GM23248 (cell line): ENCODE measurements at regions not wholly inside any gene's neighbourhood (a gene's known extent, or its start where the extent isn't known, plus 50 kb on each side); places are given as distances from the start of the nearest gene placed in this dataset.
A peak's percentile ranks its signal among the peaks of the same experiment; 100 is the strongest.

Experiments used
- DNase-seq: peaks from one replicate; pipeline ENCODE4 v3.0.0-alpha.2; 2015
- H2AFZ ChIP-seq: fragments of 200-600 bp; sonication (generic); 2 replicates; pipeline ENCODE4 v1.6.1; 2016; ENCODE audit warnings: antibody characterized with exemption
- H3F3A ChIP-seq: fragments of 200-600 bp; sonication (generic); 2 replicates; pipeline ENCODE4 v1.6.1; 2016; ENCODE audit warnings: mild to moderate bottlenecking, antibody characterized with exemption, mixed run types; ENCODE audit not compliant: insufficient read depth
- H3K27ac ChIP-seq: fragments of 200-600 bp; sonication (generic); 2 replicates; pipeline ENCODE4 v1.5.1; 2016; ENCODE audit warnings: mild to moderate bottlenecking
- H3K27me3 ChIP-seq: fragments of 200-600 bp; sonication (generic); replicated peaks from 2 replicates; pipeline ENCODE4 v1.6.1; 2016; ENCODE audit warnings: mild to moderate bottlenecking; ENCODE audit not compliant: insufficient read depth
- H3K36me3 ChIP-seq: fragments of 200-600 bp; sonication (generic); 2 replicates; pipeline ENCODE4 v1.6.1; 2016; ENCODE audit warnings: low read depth, mild to moderate bottlenecking
- H3K4me1 ChIP-seq: fragments of 200-600 bp; sonication (generic); 2 replicates; pipeline ENCODE4 v1.6.1; 2016; ENCODE audit warnings: mild to moderate bottlenecking; ENCODE audit not compliant: insufficient read depth
- H3K4me2 ChIP-seq: fragments of 200-600 bp; sonication (generic); one replicate; pipeline ENCODE4 v1.6.1; 2016; ENCODE audit warnings: mild to moderate bottlenecking; ENCODE audit not compliant: unreplicated experiment
- H3K4me3 ChIP-seq: fragments of 200-600 bp; sonication (generic); 2 replicates; pipeline ENCODE4 v1.5.1; 2016; ENCODE audit warnings: mild to moderate bottlenecking
- H3K79me2 ChIP-seq: fragments of 200-600 bp; sonication (generic); 2 replicates; pipeline ENCODE4 v1.6.1; 2016; ENCODE audit warnings: mild to moderate bottlenecking; ENCODE audit not compliant: insufficient read depth
- H3K9ac ChIP-seq: fragments of 200-600 bp; sonication (generic); 2 replicates; pipeline ENCODE4 v1.6.1; 2016; ENCODE audit warnings: mild to moderate bottlenecking
- H3K9me2 ChIP-seq: fragments of 200-600 bp; sonication (generic); 2 replicates; pipeline ENCODE4 v1.6.1; 2016; ENCODE audit warnings: mixed run types, mild to moderate bottlenecking, moderate library complexity; ENCODE audit not compliant: insufficient read depth
- H3K9me3 ChIP-seq: fragments of 200-600 bp; sonication (generic); one replicate; pipeline ENCODE4 v1.6.1; 2017; ENCODE audit warnings: low read depth
- H4K20me1 ChIP-seq: fragments of 200-600 bp; sonication (generic); 2 replicates; pipeline ENCODE4 v1.6.0; 2016; ENCODE audit not compliant: insufficient read depth
- EZH2 ChIP-seq: fragments of 200-600 bp; sonication (generic); IDR thresholded peaks from 2 replicates; pipeline ENCODE4 v1.6.1; 2018; ENCODE audit warnings: antibody characterized with exemption, mild to moderate bottlenecking; ENCODE audit not compliant: insufficient read depth, poor library complexity, severe bottlenecking
- EZH2phosphoT487 ChIP-seq: fragments of 200-600 bp; sonication (generic); IDR thresholded peaks from 2 replicates; pipeline ENCODE4 v1.6.1; 2018; ENCODE audit warnings: antibody characterized with exemption, moderate library complexity, mild to moderate bottlenecking, low read depth; ENCODE audit not compliant: insufficient read depth
- WGBS, 2 experiments: methylation state at CpG; one replicate each; pipeline ENCODE4 v1.1.6; 2015 to 2017; ENCODE audit warnings: low lambda C conversion rate in 2 of 2, low coverage in 1 of 2; ENCODE audit errors: missing lambda C conversion rate in 2 of 2; 5-methylcytosine and 5-hydroxymethylcytosine counted together
- in situ Hi-C: fragments of 300-500 bp; cut with MboI; formaldehyde crosslinking; loops from 2 replicates; pipeline ENCODE4 v1.15.0; 2020

DNA sequence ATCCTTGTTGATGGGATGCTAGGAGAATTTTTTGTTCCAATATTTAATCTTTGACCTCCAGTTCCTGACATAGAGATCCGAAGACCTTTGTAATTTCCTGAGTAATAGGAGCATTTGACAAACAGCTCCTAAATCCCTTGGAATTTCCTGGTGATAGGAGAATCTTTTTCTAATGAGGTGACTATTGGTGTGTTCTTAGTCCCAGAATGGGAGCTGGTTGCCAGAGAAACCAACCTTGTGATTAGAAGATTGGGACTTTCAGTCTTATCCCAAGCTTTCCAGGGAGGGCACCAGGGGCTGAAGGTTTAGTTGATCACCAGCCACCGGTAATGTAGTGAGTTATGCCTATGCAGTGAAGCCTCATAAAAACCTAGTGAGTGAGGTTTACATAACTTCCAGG, 170.9 kb downstream of the KDM5D start:
- 90 to 96% methylated on average over 2 of the region's 2 CpGs for WGBS, 2 experiments
- Histone ChIP-seq H3F3A (no peaks in the 10 kb centered on the region), H3K27ac (no peak overlapping the region), H3K27me3 (no peaks in the 10 kb centered on the region), H2AFZ (no peak overlapping the region), H3K4me2 (no peak overlapping the region), H3K9me3 (no peaks in the 10 kb centered on the region), H3K36me3 (no peaks in the 10 kb centered on the region), H3K9ac (no peak overlapping the region), H3K4me3 (no peak overlapping the region), H3K4me1 (0 out of 2 replicates have a peak, but pooled peaks cover 9% of the 10 kb centered on the region), H3K79me2 (peaks cover 75% of the 10 kb centered on the region), H3K9me2 (no peaks in the 10 kb centered on the region), H4K20me1 (no peaks in the 10 kb centered on the region)
- TF ChIP-seq EZH2phosphoT487 (no peak), EZH2 (no peak)
- in situ Hi-C loops: loop anchor here (25.0 kb wide), 1 partner anchor 139 kb away; no protein-coding TSS in a partner anchor
- no peak for DNase-seq

DNA sequence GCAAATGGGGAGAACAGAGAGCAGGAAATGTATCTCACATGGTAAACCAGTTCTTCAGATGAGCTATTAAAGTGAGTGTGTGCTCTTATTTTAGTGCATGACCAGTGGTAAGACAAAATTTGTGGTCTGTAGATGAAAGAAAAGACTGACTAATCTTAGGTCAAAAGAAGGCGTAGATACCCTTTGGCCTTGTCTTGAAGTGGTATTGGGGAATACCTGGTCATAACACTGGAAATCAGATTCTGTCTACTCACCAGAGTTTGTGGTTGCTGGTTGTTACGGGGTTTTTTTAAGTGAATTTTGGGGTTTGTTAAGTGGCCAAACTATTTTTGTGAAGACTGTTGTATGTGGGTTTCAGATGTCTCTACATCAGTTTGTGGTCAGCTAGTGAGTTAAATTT, 173.5 kb downstream of the KDM5D start:
- Histone ChIP-seq H3K9me3 (no peaks in the 10 kb centered on the region), H3K4me1 (0 out of 2 replicates have a peak, but pooled peaks cover 9% of the 10 kb centered on the region), H3K4me2 (no peak overlapping the region), H3K36me3 (no peaks in the 10 kb centered on the region), H3K27ac (no peak overlapping the region), H3K9me2 (no peaks in the 10 kb centered on the region), H3K79me2 (peaks cover 81% of the 10 kb centered on the region), H3K9ac (no peak overlapping the region), H2AFZ (no peak overlapping the region), H3F3A (0 out of 2 replicates have a peak, but pooled peaks cover 3% of the 10 kb centered on the region), H4K20me1 (no peaks in the 10 kb centered on the region), H3K4me3 (no peak overlapping the region), H3K27me3 (no peaks in the 10 kb centered on the region)
- 100% methylated on average over 2 of the region's 2 CpGs for WGBS, 2 experiments
- TF ChIP-seq EZH2 (no peak), EZH2phosphoT487 (no peak)
- in situ Hi-C loops: loop anchor here (25.0 kb wide), 1 partner anchor 141 kb away; no protein-coding TSS in a partner anchor
- no peak for DNase-seq

DNA sequence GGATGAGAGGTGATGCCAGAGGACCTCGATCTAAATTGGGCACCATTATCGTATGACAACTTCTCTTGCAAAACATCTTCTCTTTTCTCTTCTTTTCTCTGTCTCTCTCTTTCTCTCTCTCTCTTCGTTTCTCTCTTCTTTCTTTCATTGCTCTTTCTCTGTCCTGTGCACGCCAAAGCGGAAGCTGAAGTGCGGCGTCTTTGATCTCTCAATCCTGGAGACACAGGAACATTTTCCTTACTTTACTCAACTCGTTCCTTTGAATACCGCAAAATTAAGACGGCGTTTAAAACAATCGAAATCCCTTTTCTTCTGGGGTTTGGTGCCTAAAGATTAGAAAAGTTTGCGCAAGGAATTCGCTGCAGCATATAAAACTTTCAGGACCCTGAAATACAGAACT, 176.6 kb downstream of the KDM5D start:
- Histone ChIP-seq H3K27ac (peak overlapping the region; percentile 75), H3F3A (0 out of 2 replicates have a peak, but pooled peaks cover 3% of the 10 kb centered on the region), H4K20me1 (no peaks in the 10 kb centered on the region), H3K4me2 (peak overlapping the region; percentile 97), H3K4me1 (0 out of 2 replicates have a peak, but pooled peaks cover 9% of the 10 kb centered on the region), H3K9ac (peak overlapping the region; percentile 84), H3K36me3 (no peaks in the 10 kb centered on the region), H2AFZ (peak overlapping the region; percentile 97), H3K9me3 (no peaks in the 10 kb centered on the region), H3K79me2 (peaks cover 52% of the 10 kb centered on the region), H3K27me3 (no peaks in the 10 kb centered on the region), H3K4me3 (peak overlapping the region; percentile 87), H3K9me2 (no peaks in the 10 kb centered on the region)
- in situ Hi-C loops: loop anchor here (25.0 kb wide), 1 partner anchor 144 kb away; no protein-coding TSS in a partner anchor
- DNase-seq: peak; percentile 67
- no peak for TF ChIP-seq EZH2phosphoT487
- TF ChIP-seq EZH2: no peak
- 0 to 1% methylated on average over 12 to 14 of the region's 14 CpGs for WGBS, 2 experiments

DNA sequence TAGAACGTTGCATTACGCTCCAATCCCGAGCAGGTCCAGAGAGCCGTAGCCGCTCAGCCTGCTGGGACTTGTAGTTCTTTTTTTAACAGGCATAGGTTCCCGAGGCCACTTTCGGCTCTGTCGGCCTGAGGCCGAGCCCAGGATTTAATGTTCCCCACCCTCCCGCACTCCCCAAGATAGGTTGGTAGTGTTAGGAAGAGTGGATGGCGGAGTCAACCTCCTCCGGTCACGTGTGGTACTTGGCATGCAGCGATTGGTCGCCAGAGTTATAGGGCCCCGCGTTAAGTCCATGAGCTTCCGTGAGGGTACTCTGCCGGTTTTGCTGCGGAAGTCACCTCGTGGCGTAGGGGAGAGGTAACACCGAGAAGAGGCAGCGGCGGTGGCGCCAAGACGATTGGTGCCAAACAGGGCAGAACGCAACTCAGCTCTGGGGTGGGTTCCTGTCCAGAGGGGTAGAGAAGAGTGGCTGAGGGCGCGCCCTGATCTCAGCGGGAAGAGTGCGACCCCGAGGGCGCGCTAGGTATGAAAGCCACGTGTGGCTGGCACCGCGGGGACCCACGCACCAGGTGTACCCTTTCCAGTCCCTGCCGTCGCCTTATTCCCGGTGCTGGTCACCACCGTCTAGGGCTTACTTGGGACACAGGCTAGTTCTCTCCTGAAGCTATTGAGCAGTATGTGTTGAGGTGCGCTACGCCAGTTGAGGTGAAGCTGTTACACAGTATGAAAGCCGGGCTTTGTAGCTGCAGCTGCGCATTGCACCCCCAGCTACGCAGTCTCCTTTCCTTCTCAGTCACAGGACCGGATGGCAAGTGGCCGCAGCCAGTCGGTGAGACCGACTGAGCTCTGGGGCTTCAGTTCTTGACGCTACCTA, 177.2 kb downstream of the KDM5D start:
- no peaks in the 10 kb centered on the region for H3K9me3 ChIP-seq
- H3K27ac ChIP-seq: peak overlapping the region; percentile 75
- TF ChIP-seq EZH2phosphoT487 (no peak), EZH2 (no peak)
- 0 out of 2 replicates have a peak, but pooled peaks cover 3% of the 10 kb centered on the region for H3F3A ChIP-seq
- H2AFZ ChIP-seq: peak overlapping the region; percentile 97
- H3K36me3 ChIP-seq: no peaks in the 10 kb centered on the region
- no peaks in the 10 kb centered on the region for H4K20me1 ChIP-seq
- WGBS, 2 experiments: 0 to 3% methylated on average over 21 to 34 of the region's 53 CpGs
- H3K27me3 ChIP-seq: no peaks in the 10 kb centered on the region
- H3K79me2 ChIP-seq: peaks cover 46% of the 10 kb centered on the region
- H3K4me3 ChIP-seq: peak overlapping the region; percentile 87
- H3K4me2 ChIP-seq: peak overlapping the region; percentile 97
- no peaks in the 10 kb centered on the region for H3K9me2 ChIP-seq
- peak; percentile 92 for DNase-seq
- H3K4me1 ChIP-seq: 0 out of 2 replicates have a peak, but pooled peaks cover 9% of the 10 kb centered on the region
- in situ Hi-C loops: loop anchor here (25.0 kb wide), 1 partner anchor 145 kb away; no protein-coding TSS in a partner anchor
- H3K9ac ChIP-seq: peak overlapping the region; percentile 84
